A673 (cell line): ENCODE measurements at regions not wholly inside any gene's neighbourhood (a gene's known extent, or its start where the extent isn't known, plus 50 kb on each side); places are given as distances from the start of the nearest gene placed in this dataset.

Experiments
- CTCF ChIP-seq: fragments of 300-800, 200-600 bp; sonication (generic); conservative IDR thresholded peaks from 2 replicates; pipeline ENCODE4 v1.5.1; 2017; ENCODE audit warnings: low read depth, mild to moderate bottlenecking, antibody characterized with exemption, low read length, moderate library complexity, mixed read lengths
- EZH2 ChIP-seq: fragments of 200-600 bp; sonication (generic); IDR thresholded peaks from 2 replicates; pipeline ENCODE4 v1.6.1; 2017; ENCODE audit warnings: borderline replicate concordance, low read depth, mild to moderate bottlenecking, mixed read lengths, antibody characterized with exemption, low read length; ENCODE audit not compliant: poor library complexity, severe bottlenecking

- TF ChIP-seq CTCF (no peak), EZH2 (no peak)
Measured at GRCh38 chr20:22442318-22442717, 142.1 kb downstream of the FOXA2 start.
